WTC11 (cell line): ENCODE measurements at regions not wholly inside any gene's neighbourhood (a gene's known extent, or its start where the extent isn't known, plus 50 kb on each side); places are given as distances from the start of the nearest gene placed in this dataset.
A peak's percentile ranks its signal among the peaks of the same experiment; 100 is the strongest.

ENCODE experiments used
- ATAC-seq: fragments of 200-7000 bp; cut with Tn5 transposase; 2 replicates; pipeline ENCODE4 v1.10.0; 2021; ENCODE audit warnings: mild to moderate bottlenecking, moderate library complexity
- CTCF ChIA-PET: fragments of 300-600 bp; sonication (Branson Sonifier 250); formaldehyde crosslinking; loops from one replicate; lab custom pipeline; 2021; ENCODE audit warnings: antibody characterized with exemption; lab: Charles Lee
- POLR2A ChIA-PET: fragments of 350-600 bp; sonication (Branson Sonifier 250); formaldehyde crosslinking; loops from one replicate; lab custom pipeline; 2021; ENCODE audit warnings: antibody characterized with exemption; lab: Charles Lee
- DNase-seq: peaks from one replicate; pipeline ENCODE4 v3.0.0; 2021; ENCODE audit warnings: low spot score
- H3K27ac Mint-ChIP-seq: 2 replicates; pipeline ENCODE4 v1.8.0; 2021; ENCODE audit warnings: mixed read lengths
- H3K27me3 Mint-ChIP-seq: 2 replicates; pipeline ENCODE4 v1.8.0; 2021; ENCODE audit warnings: low read depth, mild to moderate bottlenecking, moderate library complexity, mixed read lengths
- H3K36me3 Mint-ChIP-seq: 2 replicates; pipeline ENCODE4 v1.8.0; 2021; ENCODE audit warnings: mixed read lengths
- H3K4me1 Mint-ChIP-seq: 2 replicates; pipeline ENCODE4 v1.8.0; 2022; ENCODE audit warnings: mixed read lengths
- H3K4me3 Mint-ChIP-seq: 2 replicates; pipeline ENCODE4 v1.8.0; 2021; ENCODE audit warnings: mild to moderate bottlenecking, moderate library complexity, mixed read lengths
- H3K9me3 Mint-ChIP-seq: 2 replicates; pipeline ENCODE4 v1.8.0; 2021; ENCODE audit warnings: mixed read lengths
- ATF2 ChIP-seq: sonication (generic); formaldehyde crosslinking; IDR thresholded peaks from 2 replicates; pipeline ENCODE4 v1.8.1; 2022; ENCODE audit warnings: low read depth, missing genetic modification reagents, borderline replicate concordance
- CBFB ChIP-seq: sonication (generic); formaldehyde crosslinking; IDR thresholded peaks from 2 replicates; pipeline ENCODE4 v1.8.1; 2022; ENCODE audit warnings: mild to moderate bottlenecking, low read depth, missing genetic modification reagents
- CREM ChIP-seq: sonication (generic); formaldehyde crosslinking; IDR thresholded peaks from 2 replicates; pipeline ENCODE4 v1.8.1; 2022; ENCODE audit warnings: mild to moderate bottlenecking, missing genetic modification reagents, moderate library complexity
- ELF4 ChIP-seq: sonication (generic); formaldehyde crosslinking; IDR thresholded peaks from 2 replicates; pipeline ENCODE4 v1.8.1; 2022; ENCODE audit warnings: low read depth, mild to moderate bottlenecking, moderate library complexity, missing genetic modification reagents
- ESRRA ChIP-seq: sonication (generic); formaldehyde crosslinking; IDR thresholded peaks from 2 replicates; pipeline ENCODE4 v1.8.1; 2022; ENCODE audit warnings: mild to moderate bottlenecking, missing genetic modification reagents, borderline replicate concordance
- FOXP1 ChIP-seq: sonication (generic); formaldehyde crosslinking; IDR thresholded peaks from 2 replicates; pipeline ENCODE4 v1.8.0; 2022; ENCODE audit warnings: missing genetic modification reagents, mild to moderate bottlenecking, moderate library complexity, borderline replicate concordance
- MYBL2 ChIP-seq: sonication (generic); formaldehyde crosslinking; IDR thresholded peaks from 2 replicates; pipeline ENCODE4 v1.8.1; 2023; ENCODE audit warnings: mild to moderate bottlenecking, moderate library complexity, missing genetic modification reagents
- NFYB ChIP-seq: sonication (generic); formaldehyde crosslinking; conservative IDR thresholded peaks from 2 replicates; pipeline ENCODE4 v1.8.0; 2022; ENCODE audit warnings: low read depth, missing genetic modification reagents
- ZBTB43 ChIP-seq: sonication (generic); formaldehyde crosslinking; IDR thresholded peaks from 2 replicates; pipeline ENCODE4 v1.8.1; 2023; ENCODE audit warnings: mild to moderate bottlenecking, missing genetic modification reagents
- ZNF281 ChIP-seq: sonication (generic); formaldehyde crosslinking; IDR thresholded peaks from 2 replicates; pipeline ENCODE4 v1.8.0; 2023; ENCODE audit warnings: mild to moderate bottlenecking, missing genetic modification reagents
- ZNF317 ChIP-seq: sonication (generic); formaldehyde crosslinking; IDR thresholded peaks from 2 replicates; pipeline ENCODE4 v1.8.1; 2023; ENCODE audit warnings: low read depth, mild to moderate bottlenecking, moderate library complexity, missing genetic modification reagents, borderline replicate concordance
- ZNF425 ChIP-seq: fragments of 250-450 bp; sonication (Bioruptor Pico); conservative IDR thresholded peaks from 2 replicates; pipeline ENCODE4 v1.9.0; 2021; ENCODE audit warnings: mild to moderate bottlenecking
- TF ChIP-seq, protein P1 (sequence below): sonication (generic); formaldehyde crosslinking; IDR thresholded peaks from 2 replicates; pipeline ENCODE4 v1.8.1; 2022; ENCODE audit warnings: missing genetic modification reagents, borderline replicate concordance

GRCh38 chr3:107934808-107935207 lies 156.0 kb downstream of the CD47 start (continued):
- TF ChIP-seq ZBTB43 (CRISPR knock-in tag), result no peak
- TF ChIP-seq ZNF281 (CRISPR knock-in tag), result no peak
- TF ChIP-seq, protein P1, sequence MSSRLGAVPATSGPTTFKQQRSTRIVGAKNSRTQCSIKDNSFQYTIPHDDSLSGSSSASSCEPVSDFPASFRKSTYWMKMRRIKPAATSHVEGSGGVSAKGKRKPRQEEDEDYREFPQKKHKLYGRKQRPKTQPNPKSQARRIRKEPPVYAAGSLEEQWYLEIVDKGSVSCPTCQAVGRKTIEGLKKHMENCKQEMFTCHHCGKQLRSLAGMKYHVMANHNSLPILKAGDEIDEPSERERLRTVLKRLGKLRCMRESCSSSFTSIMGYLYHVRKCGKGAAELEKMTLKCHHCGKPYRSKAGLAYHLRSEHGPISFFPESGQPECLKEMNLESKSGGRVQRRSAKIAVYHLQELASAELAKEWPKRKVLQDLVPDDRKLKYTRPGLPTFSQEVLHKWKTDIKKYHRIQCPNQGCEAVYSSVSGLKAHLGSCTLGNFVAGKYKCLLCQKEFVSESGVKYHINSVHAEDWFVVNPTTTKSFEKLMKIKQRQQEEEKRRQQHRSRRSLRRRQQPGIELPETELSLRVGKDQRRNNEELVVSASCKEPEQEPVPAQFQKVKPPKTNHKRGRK (CRISPR knock-in tag), result no peak
- no peak for TF ChIP-seq ELF4 (CRISPR knock-in tag)
- no peak for TF ChIP-seq ATF2 (CRISPR knock-in tag)
- no peak for TF ChIP-seq MYBL2 (CRISPR knock-in tag)
- TF ChIP-seq CREM (CRISPR knock-in tag), result no peak
- TF ChIP-seq CBFB (CRISPR knock-in tag), result no peak

GRCh38 chr3:107933450-107933849 lies 157.4 kb downstream of the CD47 start:
- POLR2A ChIA-PET, result no interaction called here
- ATAC-seq (no peak), DNase-seq (no peak)
- no peaks in the 10 kb centered on the region for H3K36me3 Mint-ChIP-seq
- H3K27ac Mint-ChIP-seq, result no peak overlapping the region
- H3K27me3 Mint-ChIP-seq, result peaks cover under 1% of the 10 kb centered on the region; the same call in 1 of the 2 replicates
- CTCF ChIA-PET, result no interaction called here
- H3K4me3 Mint-ChIP-seq, result no peak overlapping the region
- H3K9me3 Mint-ChIP-seq, result peaks cover 13% of the 10 kb centered on the region
- TF ChIP-seq ZNF317 (CRISPR knock-in tag) (peak; percentile 66; the same call in 1 of the 2 replicates), ZNF425 (no peak)
- TF ChIP-seq, all 79 proteins: peak for 1
- H3K4me1 Mint-ChIP-seq, result no peaks in the 10 kb centered on the region

- Mint-ChIP-seq H3K27ac (no peak overlapping the region), H3K4me1 (peaks cover 8% of the 10 kb centered on the region), H3K9me3 (peaks cover 8% of the 10 kb centered on the region), H3K36me3 (no peaks in the 10 kb centered on the region), H3K27me3 (peaks cover 12% of the 10 kb centered on the region), H3K4me3 (no peak overlapping the region)
- POLR2A ChIA-PET, result no interaction called here
- ATAC-seq (no peak), DNase-seq (no peak)
- CTCF ChIA-PET, result no interaction called here
- TF ChIP-seq ZNF425 (no peak), CBFB (CRISPR knock-in tag) (no peak), NFYB (CRISPR knock-in tag) (no peak), FOXP1 (CRISPR knock-in tag) (no peak), ESRRA (no peak)
Measured at GRCh38 chr3:107931326-107931725, 159.5 kb downstream of the CD47 start.
